T-helper 2 cell (primary cell): ENCODE measurements at regions not wholly inside any gene's neighbourhood (a gene's known extent, or its start where the extent isn't known, plus 50 kb on each side); places are given as distances from the start of the nearest gene placed in this dataset.

ENCODE experiments used
- DNase-seq, 5 experiments: peaks; one replicate each; pipeline versions ENCODE4 v3.0.0 to v3.0.0-alpha.2; 2012 to 2022

DNA sequence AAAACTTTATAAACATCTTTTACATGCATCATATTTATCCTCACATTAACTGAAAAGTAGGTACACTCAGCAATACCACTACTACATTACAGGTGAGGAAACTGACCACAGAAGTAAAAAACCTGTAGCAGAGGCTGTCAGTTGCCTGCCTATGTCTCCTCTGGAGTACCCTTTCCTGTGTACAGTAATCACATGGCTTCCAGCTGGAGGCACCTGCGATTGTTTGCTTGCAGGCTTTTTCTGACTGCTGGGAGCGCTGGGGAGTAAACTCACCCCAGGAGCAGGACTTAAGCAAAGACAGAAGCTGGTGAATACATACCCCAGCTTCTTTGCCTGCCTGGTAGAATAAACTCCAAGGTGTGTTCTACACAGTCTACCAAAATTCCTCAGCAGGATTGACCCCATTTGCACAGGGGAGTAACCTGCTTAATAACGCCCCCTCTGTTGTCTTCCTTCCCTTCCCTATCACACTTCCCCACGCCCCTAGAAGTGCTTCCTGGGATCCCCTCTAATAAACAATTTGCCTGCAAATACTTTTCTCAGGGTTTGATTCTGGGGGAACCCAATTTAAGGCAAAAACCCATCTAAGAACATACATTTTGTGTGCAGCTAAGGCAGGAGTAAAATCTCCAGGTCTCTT, 138.9 kb downstream of the PTH2R start:
- DNase-seq = no peak

DNA sequence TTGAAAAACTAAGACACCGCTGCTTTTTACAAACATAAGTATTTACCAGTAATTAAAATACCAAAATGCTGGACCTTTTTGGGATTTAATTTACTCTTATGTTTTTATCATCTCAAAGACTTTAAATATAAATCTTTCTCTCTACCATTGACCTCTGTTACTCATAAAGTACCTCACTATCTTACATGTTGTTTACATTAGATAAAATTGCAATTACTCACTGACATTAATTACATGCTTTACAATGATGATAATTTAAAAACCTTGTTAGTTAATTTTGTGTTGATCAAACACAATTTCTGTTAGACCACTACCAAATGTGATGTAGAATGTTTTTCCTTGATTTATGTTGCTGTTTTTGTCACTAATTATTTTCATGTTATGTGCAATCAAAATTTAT, 139.5 kb downstream of the PTH2R start:
- no peak for DNase-seq

DNA sequence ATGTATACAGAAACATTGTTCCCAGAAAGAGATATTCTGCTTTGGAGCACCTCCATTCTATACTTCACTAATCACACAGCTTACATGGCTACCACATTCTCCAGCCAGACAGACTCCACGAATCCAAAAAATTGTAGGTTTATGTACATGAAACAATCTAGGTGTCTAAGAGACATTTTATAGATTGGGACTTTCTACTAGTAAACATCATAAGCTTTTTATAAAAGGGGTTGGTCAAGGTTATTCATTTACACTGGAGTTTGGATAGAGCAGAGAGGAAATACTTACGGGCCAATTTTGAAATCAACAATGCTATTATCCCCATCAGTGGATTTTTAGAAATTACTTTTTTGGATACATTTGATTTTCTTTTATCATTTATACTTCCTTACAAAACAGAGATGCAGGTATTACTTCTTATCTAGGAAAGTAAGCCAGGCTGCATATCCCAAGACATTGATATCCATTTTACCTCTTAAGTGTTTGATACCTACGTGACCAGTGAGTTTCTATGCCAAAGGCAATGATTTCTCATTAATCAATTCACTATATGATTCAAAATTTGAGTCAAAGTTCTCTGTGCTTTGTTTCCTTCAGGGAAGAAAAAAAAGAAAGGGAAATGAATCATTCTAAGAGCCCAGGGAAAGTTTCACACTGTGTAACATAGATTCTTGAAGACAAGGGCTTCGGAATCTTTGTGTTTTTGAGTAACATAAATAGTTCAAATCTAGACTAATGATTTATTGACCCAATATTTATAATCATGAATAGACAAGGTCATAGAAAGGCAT, 140.5 kb downstream of the PTH2R start:
- no peak for DNase-seq

DNA sequence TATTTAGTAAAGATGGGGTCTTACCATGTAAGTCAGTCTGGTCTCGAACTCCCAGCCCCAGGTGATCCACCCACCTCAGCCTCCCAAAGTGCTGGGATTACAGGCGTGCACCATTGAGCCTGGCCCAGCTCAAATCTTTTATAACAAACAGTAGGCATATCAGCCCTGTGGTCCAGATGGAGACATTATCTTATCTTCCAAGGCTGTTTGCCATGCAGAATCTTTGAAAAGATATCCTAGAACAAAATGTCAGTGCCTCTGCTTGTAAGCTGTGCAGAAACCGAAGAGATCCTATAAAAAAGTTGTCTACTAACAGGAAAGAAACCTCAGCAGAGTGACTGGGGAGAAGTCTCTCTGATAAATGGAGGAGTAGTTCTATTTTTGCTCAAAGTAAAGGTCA, 142.1 kb downstream of the PTH2R start:
- no peak for DNase-seq

DNA sequence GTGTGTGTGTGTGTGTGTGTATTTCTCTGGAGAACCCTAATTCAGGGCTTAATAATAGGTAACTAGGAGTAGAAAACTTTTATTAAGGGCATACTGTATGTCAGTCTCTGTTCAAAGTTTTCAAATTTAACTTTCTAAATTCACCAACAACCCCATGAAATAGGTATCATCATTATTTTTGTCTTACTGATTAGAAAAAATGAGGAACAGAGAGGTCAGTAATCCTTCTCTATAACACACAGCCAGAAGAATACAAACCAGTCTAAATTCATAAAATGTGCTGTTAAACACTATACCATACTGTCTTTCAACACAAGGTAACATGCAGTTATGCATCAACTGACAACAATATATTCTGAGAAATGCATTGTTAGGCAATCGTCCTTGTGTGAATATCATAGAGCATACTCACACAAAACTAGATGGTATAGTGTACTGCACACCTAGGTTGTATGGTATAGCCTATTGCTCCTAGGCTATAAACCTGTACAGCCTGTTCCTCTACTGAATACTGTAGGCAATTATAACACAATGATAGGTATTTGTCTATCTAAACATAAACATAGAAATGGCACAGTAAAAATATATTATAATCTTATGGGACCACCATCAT, 143.1 kb downstream of the PTH2R start:
- no peak for DNase-seq

DNA sequence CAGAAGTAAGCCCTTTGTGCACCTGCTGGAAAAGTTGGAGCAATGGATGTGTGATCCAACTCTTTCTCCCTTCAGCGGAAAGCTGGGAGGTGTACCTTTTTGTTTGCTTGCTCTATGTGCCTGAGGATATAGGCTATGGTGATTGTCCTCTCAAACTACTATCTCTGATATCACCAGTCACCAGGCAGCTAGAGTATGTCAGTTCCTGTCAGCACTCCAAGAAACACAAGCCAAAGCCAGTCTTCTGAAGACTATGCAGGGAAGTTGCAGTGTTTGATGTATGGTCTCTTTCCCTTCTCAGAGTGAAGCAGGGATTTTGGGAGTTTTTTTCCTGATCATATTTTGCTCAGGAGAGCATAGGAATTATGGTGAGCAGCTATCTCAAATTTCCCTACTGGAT, 146.4 kb downstream of the PTH2R start:
- DNase-seq = no peak

DNA sequence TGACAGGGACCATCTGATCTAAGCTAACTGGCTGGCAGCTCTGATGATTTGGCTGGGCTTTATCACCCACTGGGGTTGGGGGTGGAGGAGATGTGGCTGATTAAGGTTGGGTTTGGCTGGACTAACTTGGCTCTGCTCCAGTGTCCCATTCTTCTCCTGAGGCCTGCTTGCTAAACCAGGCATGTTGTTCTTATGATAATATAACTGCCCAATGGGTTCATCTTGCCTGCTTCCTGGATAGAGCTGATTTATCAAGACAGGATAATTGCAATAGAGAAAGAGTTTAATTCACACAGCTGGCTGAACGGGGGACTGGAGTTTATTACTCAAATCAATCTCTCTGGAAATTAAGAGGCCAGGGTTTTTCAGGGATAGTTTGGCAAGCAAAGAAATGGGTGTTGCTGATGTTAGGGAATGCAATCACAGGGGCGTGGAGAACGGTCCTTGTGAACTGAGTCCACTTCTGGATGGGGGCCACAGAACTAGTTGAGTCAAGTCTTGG, 150.4 kb downstream of the PTH2R start:
- no peak for DNase-seq

DNA sequence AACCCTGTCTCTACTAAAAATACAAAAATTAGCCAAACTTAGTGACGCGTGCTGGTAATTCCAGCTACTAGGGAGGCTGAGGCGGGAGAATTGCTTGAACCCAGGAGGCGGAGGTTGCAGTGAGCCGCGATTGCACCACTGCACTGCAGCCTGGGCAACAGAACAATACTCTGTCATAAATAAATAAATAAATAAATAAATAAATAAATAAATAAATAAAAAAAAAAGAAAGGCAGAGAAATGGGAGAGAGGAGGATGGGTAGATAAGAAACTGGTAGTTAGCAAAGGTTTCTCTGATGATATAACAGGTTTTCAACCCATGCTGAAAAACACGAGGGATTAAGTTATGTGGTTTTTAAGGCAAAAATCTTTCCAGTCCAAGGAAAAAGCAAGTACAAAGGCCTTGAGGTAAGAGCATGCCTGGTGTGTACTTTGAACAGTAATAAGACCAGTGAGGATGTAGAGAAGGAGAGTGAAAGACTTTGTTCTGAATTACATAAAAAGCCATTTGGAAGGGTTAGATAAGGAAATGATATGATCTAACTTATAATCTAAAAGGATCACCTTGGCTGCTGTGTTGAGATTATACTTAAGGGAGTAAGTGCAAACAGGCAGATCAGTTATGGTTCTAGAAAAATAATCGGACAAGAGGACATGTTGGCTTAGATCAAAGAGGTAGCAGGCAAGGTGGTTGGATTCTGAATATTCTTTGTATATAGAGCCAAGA, 159.3 kb downstream of the PTH2R start:
- DNase-seq = no peak

DNA sequence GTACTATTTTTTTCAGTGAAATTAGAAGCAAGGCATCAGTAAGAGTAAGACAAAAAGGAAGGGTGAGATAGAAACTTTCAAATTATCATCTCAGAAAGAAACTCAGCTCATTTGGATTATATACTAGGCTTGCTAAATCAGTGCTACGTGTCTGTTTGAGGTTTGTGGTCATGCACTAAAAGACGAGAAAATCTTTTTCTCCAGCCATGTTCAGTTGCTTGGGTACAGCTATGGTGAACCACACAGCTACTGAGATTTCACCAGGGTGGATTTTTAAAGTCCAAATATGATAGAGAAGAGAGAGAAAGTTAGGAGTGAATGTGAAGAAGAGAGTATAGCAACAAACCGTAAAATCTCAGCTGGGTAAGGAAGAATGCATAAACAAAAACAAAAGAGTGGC, 161.6 kb downstream of the PTH2R start:
- DNase-seq = peak in 1 of 5 experiments; percentile 60

DNA sequence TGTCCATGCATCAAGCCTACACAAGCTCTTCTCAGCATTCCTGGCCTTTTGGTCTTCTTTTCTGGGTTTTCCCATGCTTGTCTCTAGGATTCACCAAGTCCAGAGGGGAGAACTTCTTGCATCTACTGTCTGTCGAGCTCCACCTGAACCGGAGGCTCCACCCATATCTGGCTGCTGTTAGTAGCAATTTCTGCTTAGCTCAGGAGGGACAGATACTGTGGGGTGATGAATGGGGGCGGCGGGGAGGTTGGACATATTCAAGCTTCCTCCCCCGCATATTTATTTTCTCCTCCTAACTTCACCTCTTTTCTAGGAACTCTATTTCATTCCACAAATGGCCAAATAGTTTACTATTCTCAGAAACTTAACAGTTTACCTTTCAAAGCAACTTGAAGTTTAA, 163.5 kb downstream of the PTH2R start:
- no peak for DNase-seq

DNA sequence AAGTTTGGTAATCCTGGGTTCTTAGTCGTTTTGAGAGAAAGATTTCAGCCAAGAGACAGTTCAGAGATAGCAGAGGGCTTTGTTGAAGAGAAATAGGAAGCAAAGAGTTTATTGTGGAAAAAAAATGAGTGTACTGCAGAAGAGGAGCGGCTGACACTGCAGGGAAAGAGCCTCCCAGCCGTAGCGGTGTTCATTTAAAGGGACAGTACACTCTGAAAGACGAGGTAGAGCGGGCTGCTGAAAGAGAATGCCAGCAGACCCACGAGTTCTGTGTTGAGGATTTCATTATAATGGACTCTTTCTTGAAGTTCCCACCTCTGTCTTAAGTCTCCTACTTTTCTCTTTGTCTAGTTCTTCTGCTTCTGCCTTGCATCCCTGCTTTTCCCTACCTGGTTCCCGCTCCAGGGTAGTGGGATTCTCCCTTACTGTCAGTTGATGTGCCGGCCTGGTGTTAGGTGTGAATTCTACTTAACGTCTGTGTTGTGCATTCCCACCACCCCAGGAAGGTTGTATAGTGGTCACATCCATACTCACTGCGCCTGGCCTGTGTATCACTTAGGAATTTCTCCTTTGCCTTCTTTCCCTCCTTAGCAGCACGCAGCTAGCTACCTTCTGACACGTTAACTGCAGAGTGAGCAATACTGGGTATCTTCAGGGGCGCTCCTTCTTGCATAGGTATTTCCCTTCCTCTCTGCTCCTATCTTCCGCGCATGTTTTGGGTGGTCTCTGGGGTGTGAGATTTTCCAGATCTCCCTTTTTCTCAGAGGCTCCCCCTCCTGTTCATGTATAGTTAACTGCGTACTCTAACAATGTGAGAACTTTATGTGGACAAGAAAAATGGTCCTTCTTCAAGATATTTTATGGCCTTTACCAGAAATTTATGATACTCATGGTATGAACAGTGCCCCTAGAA, 164.5 kb downstream of the PTH2R start:
- no peak for DNase-seq

DNA sequence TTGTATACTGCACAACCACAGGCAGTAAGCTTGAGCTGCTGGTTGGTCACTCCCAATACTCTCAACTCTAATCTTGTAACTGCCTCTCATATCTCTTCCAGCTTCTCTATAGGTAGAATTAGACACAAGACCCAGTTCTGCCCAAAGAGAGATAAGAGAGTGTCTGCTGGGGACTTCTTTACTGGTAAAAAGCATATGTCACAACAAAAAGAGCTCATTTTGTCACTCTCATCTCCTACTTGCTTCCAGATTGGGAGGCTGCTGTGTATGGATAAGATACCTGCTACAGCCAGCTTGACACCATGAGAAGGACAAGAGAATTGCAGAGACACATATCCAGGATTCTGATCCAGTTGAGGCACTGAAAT, 165.2 kb downstream of the PTH2R start:
- no peak for DNase-seq

DNA sequence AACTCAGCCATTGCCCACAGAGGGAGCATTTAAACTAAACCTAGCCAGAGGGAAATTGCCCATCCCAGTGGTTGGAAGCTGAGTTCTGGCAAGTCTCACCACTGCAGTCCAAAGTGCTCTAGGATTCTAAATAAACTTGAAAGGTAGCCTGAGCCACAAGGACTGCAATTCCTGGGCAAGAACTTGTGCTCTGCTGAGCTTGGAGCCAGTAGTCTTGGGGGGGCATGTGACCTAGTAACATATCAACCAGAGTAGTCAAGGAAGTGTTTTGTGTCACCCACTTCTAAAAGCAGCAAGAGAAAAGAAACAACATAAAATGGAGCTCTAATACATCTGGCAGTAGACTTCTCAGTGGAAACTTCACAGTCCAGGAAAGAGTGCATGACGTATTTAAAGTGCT, 167.0 kb downstream of the PTH2R start:
- DNase-seq = no peak

DNA sequence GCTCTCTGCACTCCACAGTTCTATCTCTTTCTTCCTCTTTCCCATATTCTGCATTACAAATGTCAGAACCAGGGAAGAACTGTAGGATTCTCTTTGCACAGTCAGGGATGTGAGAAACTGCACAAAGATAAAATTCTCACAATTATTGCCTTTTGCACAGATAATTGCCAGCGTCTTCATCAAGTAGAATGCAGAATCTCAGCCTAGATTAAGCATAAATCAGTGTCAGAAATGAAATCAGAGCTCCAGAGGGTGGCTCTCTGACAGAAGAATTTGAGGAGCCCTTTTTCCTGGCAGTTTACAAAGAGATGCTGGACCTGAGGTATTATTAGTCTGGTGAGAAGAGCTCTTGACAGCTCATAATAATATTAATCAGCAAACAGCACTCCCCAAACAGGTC, 173.1 kb downstream of the PTH2R start:
- DNase-seq = no peak

DNA sequence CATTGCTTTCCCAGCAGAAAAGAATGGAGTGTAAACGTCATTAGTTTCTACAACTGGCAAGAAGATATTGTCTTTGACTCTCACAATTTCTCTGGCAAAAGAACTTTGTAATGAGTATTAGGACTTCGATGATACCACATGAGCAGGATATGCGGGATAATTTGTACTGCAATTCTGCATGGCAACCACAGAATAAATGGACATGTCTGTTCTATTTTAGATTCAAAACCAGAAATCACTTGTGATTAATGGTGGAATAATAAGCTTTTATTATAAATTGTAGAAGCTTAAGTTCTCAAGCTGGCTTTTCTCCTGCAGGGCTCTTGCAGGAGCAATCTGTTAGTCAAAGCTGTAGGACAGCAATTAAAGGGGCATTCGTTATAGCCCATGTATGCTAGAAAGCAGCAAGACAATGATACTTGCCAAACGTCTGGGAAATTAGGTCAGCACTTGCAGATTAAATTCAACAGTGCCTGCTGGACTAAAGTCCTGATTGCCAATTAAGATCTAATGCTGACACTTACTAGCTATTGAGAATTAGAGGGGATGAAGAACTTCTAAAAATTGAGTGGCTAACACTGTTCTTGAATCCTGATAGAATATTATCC, 177.9 kb downstream of the PTH2R start:
- DNase-seq = no peak

DNA sequence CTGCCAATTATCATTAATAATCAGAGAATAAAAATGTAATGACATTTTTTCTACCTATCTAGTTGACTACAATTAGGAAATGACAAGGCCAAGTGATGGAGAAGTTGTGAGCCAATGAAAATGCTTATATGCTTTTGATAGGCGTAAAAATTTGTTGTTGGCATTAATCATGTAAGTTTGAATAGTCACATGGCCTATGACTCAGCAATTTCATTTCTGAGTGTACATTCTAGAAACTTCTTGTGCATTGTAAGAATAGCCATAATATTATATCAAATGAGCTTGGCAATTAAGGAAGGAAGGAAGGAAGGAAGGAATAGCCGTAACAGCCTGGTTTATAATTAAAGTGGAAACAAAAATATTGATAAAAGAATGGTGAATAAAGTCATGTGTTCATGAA, 179.9 kb downstream of the PTH2R start:
- no peak for DNase-seq

DNA sequence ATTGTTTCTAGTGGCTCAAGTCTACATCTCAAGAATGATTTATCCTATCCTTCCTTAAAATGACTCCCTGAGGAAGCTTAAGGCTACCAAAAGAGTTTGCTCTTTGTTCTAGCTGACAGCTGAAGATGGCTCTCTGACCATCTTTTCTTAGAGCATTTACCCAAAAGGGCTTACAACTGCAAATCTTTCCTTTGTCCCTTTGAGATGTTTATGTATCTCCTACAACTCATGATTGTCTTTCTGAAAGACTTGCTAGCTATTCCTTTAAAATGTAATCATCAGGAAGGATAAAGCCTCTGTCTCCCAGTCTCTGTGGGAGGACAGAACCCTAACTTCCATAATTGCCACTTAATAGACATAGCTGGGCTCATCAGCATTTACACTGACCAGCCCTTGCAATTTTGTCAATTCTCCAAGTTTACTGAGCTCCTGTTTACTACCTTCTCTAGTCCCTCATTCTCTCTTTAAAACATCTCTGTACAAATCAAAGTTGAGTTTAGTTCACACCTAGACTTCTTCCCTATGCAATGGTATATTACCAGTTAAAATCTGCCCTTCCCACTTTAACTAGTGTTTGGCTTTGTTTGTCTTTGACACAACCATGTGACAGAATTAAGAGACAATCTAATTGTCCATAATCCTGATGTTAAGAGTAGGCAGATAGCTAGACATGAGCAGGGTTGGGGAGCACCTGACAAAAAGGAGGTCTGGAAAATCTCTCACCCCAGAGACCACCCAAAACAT, 188.2 kb downstream of the PTH2R start:
- no peak for DNase-seq

DNA sequence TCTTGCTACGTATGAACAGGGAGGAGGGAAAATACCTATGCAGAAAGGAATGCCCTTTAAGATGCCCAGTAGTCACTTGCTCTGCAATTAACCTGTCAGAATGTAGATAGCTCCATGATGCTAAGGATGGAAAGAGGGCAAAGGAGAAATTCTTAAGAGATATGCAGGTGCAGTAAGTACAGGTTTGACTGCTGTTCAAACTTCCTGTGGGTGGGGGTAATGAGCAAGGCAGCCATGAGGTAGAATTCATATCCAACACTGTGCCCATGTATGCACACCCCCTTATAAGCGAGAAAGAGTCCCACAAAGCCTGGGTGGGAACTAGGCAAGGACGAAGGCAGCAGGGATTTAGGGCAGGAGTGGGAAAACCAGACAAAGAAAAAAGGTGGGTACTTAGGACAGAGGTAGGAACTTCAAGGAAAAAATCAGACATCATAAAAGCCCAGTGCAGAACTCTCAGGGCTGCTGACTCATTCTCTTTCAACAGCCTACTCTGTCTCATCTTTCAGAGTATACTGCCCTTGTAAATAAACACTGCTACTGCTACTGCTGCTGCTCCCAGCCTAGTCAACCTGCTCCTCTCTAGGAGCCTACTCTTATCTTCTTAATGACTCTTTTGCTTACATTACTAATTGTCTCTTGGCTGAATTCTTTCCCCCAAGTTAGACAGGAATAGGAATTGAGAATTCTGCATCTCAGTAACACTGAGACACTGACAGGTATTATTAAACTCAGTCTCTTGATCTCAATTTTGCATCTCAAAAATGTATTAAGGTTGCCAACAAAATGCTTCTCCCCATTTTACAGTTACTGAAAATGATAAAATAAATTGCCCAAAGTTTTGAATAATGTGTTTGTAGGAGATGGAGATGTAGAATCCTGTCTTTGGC, 189.0 kb downstream of the PTH2R start:
- DNase-seq = no peak

DNA sequence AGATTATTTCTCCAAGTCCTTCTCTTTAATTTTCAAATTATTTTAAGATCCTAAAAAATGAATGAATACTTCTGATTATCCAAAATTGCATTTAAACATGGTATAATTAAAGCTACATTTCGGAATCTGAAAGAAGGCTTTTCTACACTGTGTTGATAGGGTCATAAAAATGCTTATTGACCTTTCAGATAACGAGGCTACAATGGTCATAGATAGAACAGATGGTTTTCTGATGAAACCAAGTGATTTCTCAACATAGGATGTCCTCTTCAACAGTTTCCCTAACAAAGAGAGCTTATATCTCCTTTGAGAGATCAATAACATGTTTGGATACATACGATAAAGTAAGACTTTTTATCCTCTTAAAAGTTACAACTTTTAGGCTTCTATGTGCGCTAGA, 201.1 kb downstream of the PTH2R start:
- DNase-seq = no peak
